ENCODE measurements at regions not wholly inside any gene's neighbourhood (a gene's known extent, or its start where the extent isn't known, plus 50 kb on each side); places are given as distances from the start of the nearest gene placed in this dataset.
A peak's percentile ranks its signal among the peaks of the same experiment; 100 is the strongest.

DNA sequence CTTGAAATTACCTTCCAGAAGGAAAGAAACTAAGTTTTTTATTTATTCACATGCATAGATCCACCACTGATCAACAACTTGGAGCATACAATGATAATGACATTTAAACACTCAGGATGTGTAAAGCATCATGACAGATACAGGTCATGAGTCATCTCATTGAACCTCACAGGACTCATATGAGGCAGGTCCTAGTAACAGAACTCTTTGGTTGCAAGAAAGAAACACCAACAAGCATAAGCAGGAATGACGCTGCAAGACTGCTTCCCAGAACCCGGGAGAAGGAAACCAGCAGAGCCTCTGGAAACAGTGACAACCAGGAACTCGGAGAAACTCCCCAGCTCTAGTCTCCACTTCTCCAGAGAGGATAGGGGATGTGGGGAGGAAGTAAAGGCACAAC, 60.8 kb upstream of the IPO5 start:
- Histone ChIP-seq H3K79me1 (ENCODE audit: low read depth, low read length) (no peaks in the 10 kb centered on the region), H2BK12ac (ENCODE audit: low read depth, low read length) (0 out of 2 replicates have a peak overlapping the region, but pooled peaks have one; percentile 9), H2BK15ac (ENCODE audit: low read length) (no peak overlapping the region), H3K4me3 (ENCODE audit: extremely low read depth in 1 of 4, insufficient read depth in 2 of 4, low read depth in 3 of 4, low read length in 4 of 4) (no peak overlapping the region), H2AFZ (ENCODE audit: low read length) (no peak overlapping the region), H3K4ac (replicated peaks; ENCODE audit: insufficient read length, low read depth, low read length) (no peak overlapping the region), H3K14ac (ENCODE audit: insufficient read length) (no peak overlapping the region), H2AK5ac (ENCODE audit: low read depth, low read length) (no peak overlapping the region), H3K9me3 (ENCODE audit: insufficient read depth in 2 of 2, low read depth in 1 of 2, low read length in 1 of 2) (peaks cover 0 to 2% of the 10 kb centered on the region in 2 experiments; a peak in 2 of 4 replicates), H3K27ac (ENCODE audit: low read depth, low read length) (no peak overlapping the region), H2BK20ac (ENCODE audit: low read length) (no peak overlapping the region), H3K23me2 (ENCODE audit: low read depth, low read length) (no peaks in the 10 kb centered on the region), H4K20me1 (replicated peaks in 1 of 2; ENCODE audit: control insufficient read depth in 1 of 2, insufficient read depth in 2 of 2, low read length in 2 of 2) (no peaks in the 10 kb centered on the region), H3K9ac (replicated peaks in 1 of 4; ENCODE audit: extremely low read depth in 1 of 4, low read depth in 3 of 4, low read length in 3 of 4) (no peak overlapping the region), H3K79me2 (ENCODE audit: control insufficient read depth in 1 of 2, insufficient read depth in 2 of 2, low read length in 2 of 2) (no peaks in the 10 kb centered on the region), H2BK120ac (replicated peaks; ENCODE audit: low read depth, low read length) (no peak overlapping the region), H3K18ac (ENCODE audit: extremely low read depth, low read length) (no peak overlapping the region), H4K91ac (replicated peaks; ENCODE audit: insufficient read length, low read length) (no peak overlapping the region), H2BK5ac (ENCODE audit: low read depth, low read length) (no peak overlapping the region), H3K4me2 (ENCODE audit: insufficient read depth in 1 of 2, low read depth in 2 of 2, low read length in 2 of 2) (no peak overlapping the region), H3K23ac (ENCODE audit: insufficient read length) (no peak overlapping the region), H3K36me3 (ENCODE audit: control insufficient read depth in 2 of 4, insufficient read depth in 4 of 4, low read length in 3 of 4) (no peaks in the 10 kb centered on the region), H3K27me3 (replicated peaks in 1 of 4; ENCODE audit: control insufficient read depth in 3 of 4, extremely low read depth in 1 of 4, insufficient read depth in 3 of 4, low read length in 3 of 4) (no peaks in the 10 kb centered on the region), H4K8ac (ENCODE audit: extremely low read depth, insufficient read depth, low read length) (no peak overlapping the region), H3K56ac (replicated peaks; ENCODE audit: insufficient read length, low read depth, low read length) (no peak overlapping the region), H3K4me1 (replicated peaks in 1 of 4; ENCODE audit: control insufficient read depth in 3 of 4, insufficient read depth in 4 of 4, low read length in 3 of 4) (no peaks in the 10 kb centered on the region), H4K5ac (ENCODE audit: insufficient read length, low read depth, low read length) (no peak overlapping the region)
- FAIRE-seq (no peak), DNase-seq (ENCODE audit: low read depth in 1 of 2, low spot score in 2 of 2) (no peak)
- ChIA-PET CTCF (ENCODE audit: partially characterized antibody) (interaction anchor here (1.3 to 2.1 kb wide), 2 partner anchors 11 to 37 kb away, joined by 5 to 7 read pairs; no protein-coding TSS in a partner anchor), POLR2A (ENCODE audit: partially characterized antibody) (no interaction called here)
- WGBS, 2 experiments (ENCODE audit: extremely low coverage in 1 of 2, insufficient coverage in 1 of 2, insufficient read length in 1 of 2, insufficient replicate concordance in 2 of 2, low coverage in 1 of 2, low lambda C conversion rate in 2 of 2, missing lambda C conversion rate in 1 of 2), result 84% methylated on average over 3 of the region's 3 CpGs; no CpG with 5 or more reads in 1 of the 2 experiments
- TF ChIP-seq ATF2 (IDR thresholded peaks at IDR 0.05; ENCODE audit: low read length) (no peak), BRCA1 (IDR thresholded peaks at IDR 0.05; ENCODE audit: low read depth, low read length) (no peak), TCF12 (IDR thresholded peaks at IDR 0.05; ENCODE audit: low read depth, low read length) (no peak), CREB1 (IDR thresholded peaks at IDR 0.05) (no peak), ZNF274 (IDR thresholded peaks at IDR 0.05; ENCODE audit: borderline replicate concordance, extremely low read depth, low read length) (no peak), RAD21 (IDR thresholded peaks at IDR 0.05 in 1 of 2, conservative IDR thresholded peaks at IDR 0.05 in 1 of 2; ENCODE audit: low read depth in 2 of 2, low read length in 2 of 2) (no peak), RNF2 (IDR thresholded peaks at IDR 0.05; ENCODE audit: borderline replicate concordance, low read depth, low read length, missing control alignments, poor library complexity, severe bottlenecking) (no peak), BCL11A (IDR thresholded peaks at IDR 0.05; ENCODE audit: low read depth in 2 of 2, low read length in 2 of 2) (no peak), SIX5 (IDR thresholded peaks at IDR 0.05; ENCODE audit: low read depth, low read length) (no peak), POLR2A (IDR thresholded peaks at IDR 0.05; ENCODE audit: control extremely low read depth in 1 of 2, low read depth in 2 of 2, low read length in 2 of 2) (no peak), E2F6 (IDR thresholded peaks at IDR 0.05) (no peak), CHD1 (IDR thresholded peaks at IDR 0.05; ENCODE audit: low read depth, low read length) (no peak), GABPA (IDR thresholded peaks at IDR 0.05; ENCODE audit: borderline replicate concordance, insufficient read depth, low read length) (no peak)
